Anterior cingulate cortex (tissue), 58 donors: ENCODE measurements at regions not wholly inside any gene's neighbourhood (a gene's known extent, or its start where the extent isn't known, plus 50 kb on each side); places are given as distances from the start of the nearest gene placed in this dataset.
"Not testable (repeated sequence)": the region's sequence is repeated elsewhere in the genome, so short reads cannot be mapped to it uniquely, and the experiment has no call there.

Source experiments
- DNase-seq, 58 donors: peaks; one replicate each; lab custom pipeline; 2025; lab: John Stamatoyannopoulos, UW

DNA sequence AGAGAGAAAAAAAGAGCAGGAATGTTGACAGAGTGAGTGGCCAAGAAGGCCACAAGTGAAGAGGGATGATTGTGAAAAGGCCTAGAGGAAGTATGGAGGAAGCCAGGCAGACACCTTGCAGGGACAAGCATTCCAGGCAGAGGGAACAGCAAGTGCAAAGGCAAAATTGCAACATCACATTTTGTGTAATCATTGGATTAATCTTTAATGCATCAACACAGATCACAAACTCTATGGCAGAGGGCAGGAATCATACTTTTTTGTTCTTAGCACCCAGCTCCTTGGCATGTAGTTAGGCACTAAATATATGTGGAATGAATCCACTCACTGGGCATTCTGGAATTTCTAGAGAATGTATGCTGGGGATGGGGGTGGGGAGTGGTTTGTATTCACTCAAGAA, 312.1 kb upstream of the PROK2 start:
- no peak for DNase-seq

DNA sequence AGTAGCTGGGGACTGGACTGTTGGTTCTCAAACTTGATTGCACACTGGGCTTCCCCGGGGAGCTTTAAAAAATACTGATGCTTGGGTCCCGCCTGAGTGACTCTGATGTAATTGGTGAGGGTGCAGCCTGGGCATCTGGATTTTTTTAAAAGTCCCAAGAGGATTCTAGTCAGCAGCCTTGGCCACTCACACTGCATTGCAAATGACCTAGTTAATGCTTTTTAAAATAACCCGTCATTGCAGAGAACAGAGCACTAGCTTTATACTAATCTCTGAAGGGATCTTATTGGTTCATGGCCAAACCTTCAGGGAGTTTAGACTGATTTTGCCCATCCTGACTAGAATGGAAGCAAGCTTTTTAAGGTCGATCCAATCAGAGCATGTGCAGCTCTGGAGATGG, 310.6 kb upstream of the PROK2 start:
- no peak for DNase-seq

DNA sequence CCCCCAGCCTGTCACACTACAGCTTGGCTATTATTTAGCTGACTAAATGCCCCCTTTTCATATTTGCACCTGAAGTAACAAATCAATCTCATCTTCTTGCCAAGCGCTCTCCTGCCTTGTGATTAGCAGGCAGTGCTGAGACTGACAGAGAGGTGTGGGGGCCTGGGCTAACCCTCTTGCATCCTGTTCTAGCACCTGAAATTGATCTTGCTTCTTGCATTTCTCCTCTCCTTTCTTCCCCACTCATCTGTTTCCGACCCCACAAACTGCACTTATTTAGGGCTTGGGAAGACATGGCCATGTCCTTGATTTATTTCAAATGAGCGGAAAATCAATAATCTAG, 309.0 kb upstream of the PROK2 start:
- no peak for DNase-seq

DNA sequence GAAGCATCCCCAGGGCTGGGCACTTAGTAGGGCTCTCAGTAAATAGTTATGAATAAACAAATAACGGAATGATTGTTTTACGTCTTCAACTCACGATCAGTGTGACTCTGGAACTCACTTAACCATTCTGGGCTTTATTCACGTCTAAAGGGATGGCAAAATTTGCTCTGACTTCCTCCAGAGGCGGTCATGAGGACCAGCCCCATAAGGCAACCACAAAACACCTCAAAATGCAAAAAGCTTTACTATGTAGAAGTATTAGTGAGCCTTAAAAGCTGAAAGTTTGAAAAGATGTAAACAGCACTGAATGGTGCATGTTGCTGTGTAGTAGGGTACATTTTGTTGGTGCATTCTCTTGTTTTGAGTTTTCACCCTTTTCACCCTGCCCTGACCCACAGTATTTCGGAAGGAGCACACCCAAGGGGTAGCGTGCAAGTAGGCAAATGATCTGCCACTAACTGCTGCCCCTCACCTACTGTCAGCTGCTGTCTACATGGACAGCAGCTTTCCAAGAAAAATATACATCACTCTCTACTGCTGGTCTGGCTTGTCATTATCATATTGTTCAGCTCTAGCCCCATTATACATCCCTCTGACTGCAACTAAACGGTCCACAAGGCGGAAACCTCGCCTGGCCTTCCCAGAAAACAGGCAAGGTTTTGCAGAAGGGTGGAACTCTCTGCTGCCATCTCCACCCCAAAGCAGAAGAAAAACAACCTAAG, 308.5 kb upstream of the PROK2 start:
- DNase-seq, result no peak

DNA sequence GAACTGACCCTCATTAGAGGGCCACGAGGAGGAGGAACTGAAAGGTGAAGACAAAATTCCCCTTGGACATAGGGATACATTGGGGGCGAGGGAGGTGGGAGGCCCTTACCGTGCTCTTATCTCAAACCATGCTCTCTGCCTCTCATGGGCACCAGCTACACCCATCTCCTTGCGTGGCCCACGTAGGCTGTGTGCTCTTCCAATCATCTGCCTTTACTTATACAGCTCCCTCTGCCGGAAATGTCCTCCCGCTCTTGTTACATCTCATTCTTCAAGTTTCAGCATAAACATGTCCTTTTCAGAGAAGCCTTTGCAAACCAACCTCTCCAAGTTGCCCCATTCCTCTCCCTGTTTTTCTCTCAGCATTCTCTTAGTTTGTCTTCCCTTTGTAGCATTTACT, 307.8 kb upstream of the PROK2 start:
- no peak for DNase-seq

DNA sequence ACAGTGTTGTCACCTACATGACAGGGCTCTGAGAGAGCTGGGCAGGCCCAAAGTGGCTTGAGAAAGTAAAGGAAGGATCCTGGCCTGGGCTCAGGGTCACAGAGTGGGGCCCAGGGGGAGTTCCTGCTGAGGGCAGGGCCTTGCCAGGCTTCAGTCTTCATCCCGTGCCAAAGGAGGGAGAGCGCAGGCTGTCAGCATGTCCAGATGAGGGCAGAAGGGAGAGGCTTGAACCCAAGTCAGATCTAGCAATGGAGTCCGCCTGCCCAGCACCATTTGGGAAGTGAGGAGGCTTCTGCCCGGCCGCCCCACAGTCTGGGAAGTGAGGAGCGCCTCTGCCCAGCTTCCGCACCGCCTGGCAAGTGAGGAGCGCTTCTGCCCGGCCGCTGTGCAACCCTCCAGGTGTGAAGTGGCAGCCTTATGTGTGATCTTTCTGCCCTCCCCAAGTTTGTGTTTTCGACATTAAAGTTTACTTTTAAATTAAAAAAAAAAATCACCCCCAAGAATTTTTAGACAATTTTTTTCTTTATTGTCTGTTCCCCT, 303.6 kb upstream of the PROK2 start:
- no peak for DNase-seq

DNA sequence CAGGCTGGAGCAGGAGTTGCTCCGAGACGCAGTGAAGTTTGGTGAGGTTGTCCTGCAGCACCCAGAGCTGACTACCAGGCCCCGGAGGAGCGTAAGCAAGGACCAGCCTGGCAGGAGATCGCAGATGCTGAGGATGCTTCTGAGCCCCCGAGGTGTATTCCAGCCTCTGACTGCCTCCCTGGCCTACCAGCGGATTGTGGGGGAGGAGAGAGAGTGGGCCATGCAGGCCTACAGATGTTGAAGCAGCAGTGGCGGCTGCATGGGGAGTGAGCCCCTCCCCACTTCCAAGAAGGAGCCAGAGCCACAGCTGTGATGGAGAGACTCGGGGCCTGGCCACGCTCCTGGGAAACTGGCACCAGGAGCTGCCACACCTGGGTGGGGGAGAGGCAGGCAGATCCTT, 302.5 kb upstream of the PROK2 start:
- no peak for DNase-seq

DNA sequence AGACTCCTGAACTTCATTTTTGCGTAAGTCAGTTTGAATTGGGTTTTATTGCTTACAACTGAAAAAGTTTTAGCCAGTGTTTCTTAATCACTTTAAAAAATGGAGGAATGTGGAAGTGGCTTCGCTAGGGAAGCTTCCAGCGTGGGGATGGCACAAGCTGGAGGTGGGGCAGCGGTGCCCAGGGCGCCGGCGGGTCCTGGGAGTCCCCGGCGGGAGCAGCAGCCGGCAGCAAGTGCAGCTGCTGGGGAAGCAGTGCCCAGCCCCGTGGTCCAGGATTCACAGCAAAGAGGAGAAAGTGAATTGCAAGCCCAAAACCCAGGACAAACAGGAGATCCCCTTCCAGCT, 301.8 kb upstream of the PROK2 start:
- DNase-seq, result no peak

DNA sequence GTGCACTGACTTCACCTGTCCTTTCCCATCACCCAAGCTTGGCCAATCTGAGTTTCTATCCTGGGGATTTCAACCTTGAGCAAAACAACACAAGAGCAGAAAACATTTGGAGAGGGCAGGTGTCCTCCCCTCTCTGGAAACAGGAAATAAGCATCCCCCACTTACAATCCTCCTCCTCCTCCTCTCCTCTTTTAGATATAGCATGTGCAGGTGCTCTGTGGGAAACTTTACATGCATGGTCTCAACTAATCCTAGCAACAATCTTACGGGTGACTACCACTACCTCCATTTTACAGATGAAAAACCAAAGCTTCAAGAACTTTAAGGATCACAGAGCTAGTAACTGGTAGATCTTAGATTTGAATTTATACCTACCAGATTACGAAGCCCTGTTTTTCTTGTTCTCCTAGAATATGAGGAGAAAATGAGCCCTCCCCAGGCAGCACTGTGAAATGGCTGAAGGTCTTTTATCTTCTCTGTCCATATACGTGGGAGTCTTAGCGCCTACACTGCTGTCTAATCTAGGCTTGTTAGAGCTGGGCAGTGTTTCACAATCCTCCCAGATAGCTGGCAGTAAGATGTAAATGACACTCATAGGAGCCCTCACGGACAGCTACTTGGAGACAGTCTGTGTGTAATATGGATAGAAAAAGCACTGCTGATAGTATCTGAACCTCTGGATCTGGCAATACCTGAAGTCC, 301.2 kb upstream of the PROK2 start:
- DNase-seq, result no peak

DNA sequence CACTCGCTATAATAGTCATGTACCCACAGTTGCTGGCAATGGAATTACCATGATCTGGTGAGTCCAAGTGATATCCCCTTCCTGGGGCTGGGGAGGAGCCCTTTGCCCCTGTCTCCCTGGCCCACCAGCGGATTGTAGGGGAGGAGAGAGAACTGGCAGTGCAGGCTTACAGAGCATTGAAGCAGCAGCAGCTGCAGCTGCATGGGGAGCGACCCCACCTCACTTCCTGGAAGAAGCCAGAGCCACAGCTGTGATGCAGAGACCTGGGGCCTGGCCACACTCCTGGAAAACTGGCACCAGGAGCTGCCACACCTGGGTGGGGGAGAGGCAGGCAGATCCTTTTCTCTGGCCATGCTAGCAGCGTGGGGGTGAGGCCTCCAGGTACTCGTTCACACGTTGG, 300.1 kb upstream of the PROK2 start:
- no peak for DNase-seq

DNA sequence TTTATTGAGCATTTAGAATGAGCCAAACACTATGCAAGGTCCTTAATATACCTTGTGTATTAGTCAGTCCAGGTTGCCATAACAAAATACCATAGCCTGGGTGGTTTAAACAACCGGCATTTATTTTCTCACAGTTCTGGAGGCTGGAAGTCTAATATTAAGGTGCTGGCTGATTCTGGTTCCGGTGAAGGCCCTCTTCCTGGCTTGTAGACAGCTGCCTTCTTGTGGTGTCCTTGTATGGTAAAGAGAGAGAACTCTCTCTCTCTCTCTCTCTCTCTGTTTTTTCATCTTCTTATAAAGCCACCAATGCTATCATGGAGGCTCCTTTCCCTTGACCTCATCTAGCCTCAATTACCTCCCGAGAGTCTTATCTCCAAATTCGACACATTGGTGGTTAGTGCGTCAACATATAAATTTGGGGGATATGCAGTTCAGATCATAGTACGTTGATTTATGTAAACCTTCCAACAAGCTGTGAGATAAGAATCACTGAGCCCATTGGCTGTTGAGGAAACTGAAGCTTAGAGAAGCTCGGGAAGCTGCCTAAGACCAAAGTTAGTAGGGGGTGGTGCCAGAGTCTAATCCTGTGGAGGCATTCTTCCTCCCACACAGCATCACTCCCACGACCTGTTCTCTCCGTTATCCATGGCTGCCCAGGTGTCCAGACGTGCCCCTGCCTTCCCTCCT, 298.0 kb upstream of the PROK2 start:
- no peak for DNase-seq

DNA sequence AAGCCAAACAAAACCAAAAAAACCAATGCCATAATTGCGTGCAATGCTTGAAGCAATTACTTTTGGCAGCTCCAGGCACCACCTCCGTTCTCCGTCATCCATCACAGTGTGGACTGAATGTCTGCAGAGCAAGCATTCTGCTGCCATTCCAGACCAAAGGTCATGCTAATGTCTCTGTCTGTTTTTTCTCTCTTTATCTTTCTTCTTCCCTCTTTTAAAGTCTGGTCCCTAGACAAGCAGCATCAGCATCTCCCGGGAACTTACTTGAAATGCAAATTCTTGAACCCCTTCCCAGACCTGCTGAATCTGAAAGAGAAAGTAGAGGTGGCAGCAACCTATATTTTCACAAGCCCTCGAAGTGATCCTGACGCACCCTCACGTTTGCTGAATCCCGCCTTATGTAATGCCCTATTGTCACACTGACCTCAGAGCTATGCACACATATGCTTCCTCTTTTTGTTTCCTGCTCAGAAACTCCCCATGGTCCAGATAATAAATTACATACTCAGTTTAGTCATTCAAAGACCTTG, 297.3 kb upstream of the PROK2 start:
- DNase-seq, result no peak

DNA sequence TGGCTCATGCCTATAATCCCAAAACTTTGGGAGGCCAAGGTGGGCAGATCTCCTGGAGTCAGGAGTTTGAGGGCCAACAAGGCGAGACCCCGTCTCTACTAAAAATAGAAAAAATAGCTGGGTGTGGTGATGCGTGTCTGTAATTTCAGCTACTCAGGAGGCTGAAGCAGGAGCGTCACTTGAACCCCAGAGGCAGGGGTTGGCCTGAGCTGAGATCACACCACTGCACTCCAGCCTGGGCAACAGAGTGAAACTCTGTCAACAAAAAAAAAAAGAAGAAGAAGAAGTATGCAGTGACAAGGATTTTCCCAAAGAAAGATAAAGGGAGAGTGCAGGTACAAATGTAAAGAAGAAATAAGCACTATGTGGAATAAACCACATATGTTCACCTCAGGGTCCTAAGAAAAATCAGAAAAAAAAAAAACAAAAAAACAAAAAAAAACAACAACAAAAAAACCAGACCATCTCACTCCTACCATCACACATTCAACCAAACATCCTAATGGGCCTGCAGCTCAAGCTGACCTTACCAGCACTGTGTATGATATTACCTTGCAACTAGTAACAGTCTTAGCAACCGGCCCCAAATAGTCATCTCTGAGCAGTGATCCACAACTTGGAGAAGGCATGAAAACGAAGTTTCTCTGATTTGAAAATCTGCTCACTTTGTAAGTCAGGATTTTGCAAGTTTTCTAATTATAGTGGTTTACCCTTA, 296.7 kb upstream of the PROK2 start:
- no peak for DNase-seq

DNA sequence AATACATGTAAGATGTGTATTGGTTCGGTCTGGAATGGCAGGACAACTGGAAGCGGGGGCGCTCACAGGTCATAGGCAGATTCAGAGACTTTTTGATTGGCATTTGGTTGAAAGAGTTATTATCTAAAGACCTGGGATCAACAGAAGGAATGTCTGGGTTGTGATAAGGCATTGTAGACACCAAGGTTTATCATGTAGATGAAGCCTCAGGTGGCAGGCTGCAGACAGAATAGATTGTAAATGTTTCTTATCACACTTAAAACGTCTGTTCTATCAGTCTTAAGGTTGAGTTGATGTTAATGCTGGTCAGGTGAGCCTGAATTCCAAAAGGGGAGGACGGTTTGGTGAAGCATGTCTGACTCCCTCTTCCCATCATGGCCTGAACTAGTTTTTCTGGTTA, 295.9 kb upstream of the PROK2 start:
- DNase-seq, result no peak

DNA sequence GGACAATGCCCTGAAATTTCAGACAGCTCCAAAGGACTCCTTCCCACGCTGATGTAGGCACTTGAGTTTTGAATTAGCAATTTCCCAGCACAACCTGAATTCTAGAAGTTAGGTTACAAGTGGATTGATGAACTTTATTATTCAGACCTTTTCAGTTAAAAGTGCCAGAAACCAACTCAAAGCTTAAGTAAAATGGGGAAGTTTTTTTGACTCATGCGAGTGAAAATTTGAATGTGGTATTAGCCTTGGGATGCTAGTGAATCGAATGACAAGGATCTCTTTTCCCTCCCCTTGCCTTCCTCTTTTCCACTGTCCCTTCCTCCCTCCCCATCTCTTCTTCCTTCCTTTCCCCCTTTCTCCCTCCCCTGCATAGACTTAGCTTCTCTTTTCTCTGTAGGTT, 295.1 kb upstream of the PROK2 start:
- DNase-seq, result no peak

DNA sequence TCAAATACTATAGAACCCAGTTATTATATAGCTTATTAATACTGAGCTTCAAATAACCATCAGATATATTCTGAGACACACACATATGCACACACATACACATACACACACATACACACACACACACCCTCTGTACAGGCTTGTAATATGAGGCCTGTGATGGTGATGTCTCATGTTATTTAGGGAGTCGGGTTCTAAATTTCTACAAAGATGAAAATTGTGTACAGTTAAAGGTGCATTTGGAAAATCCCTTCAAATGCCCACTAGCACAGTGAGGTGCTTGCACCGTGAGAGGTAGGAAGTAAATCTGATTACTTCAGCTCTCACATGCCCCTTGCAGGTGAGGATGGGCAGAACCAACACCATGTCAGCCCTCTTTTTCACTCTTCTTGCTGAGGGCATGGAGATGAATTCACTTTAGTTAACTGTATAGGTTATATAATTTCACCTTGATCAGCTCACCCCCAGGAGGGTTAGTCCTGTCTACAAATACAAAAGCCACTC, 294.5 kb upstream of the PROK2 start:
- DNase-seq, result no peak

DNA sequence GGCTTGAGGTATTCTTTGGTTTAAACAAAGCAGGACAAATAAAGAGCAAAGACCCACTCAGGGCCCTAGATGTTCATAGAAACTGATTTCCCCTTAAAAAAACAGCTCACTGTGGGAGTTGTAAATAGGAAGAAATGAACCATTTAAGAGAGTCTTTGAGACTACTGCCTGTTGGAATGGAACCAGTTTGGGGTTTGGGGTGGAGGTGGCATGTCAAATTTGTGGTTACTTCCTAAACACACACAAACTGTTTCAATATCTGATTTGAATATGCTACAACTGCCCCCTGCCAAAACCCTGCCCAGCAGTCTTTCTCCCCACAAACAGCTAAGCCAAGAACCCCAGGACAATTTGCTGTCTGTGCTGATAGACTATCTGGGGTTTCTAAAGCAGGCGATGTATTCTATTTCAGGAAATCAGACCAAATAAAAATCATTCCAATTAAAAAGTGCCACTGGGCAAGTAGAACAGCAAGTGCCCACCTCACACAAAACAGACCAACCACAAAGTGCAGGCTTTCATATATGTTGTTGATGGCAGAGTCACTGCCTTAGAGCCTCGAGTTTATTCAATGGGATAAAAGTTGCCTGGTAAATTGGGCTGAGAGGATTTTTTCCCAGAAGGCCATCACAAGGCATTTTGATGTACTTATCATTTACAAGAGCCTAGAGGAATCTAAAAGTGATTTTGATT, 293.9 kb upstream of the PROK2 start:
- no peak for DNase-seq

DNA sequence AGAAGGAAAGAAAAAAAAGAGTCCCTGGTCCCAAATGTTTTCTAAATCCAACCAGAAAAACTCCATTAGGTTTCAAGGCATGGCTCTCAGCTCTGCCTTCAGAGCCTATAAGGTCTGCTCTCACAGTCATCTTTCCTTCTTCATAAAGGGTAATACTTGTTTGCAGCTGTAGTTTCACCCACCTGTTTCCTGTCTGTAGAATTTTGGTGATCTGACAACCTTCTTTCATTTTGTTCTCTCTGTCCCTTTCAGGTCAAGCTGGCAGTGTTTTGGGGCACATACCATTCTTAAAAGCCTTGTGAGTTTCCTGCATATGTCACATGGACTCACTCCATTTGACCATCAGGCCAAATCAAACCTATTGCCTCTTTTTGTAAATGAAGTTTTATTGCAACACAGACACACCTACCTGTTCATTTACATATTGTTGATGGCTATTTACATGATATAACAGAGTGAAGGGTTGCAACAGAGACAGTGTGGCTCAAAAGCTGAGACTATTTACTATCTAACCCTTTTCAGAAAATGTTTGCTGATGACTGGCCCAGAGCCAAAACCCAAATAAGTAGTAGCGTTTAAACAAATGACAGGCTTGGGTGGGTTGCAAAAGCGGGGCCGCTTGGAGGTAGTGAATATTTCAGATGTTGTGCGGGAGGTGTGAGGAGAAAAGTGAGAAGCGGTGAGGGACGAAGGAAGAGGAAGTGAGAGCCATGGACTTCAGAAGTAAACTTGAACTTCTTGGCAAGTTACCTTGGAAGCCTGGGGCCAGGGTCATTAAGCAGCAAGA, 292.7 kb upstream of the PROK2 start:
- no peak for DNase-seq

DNA sequence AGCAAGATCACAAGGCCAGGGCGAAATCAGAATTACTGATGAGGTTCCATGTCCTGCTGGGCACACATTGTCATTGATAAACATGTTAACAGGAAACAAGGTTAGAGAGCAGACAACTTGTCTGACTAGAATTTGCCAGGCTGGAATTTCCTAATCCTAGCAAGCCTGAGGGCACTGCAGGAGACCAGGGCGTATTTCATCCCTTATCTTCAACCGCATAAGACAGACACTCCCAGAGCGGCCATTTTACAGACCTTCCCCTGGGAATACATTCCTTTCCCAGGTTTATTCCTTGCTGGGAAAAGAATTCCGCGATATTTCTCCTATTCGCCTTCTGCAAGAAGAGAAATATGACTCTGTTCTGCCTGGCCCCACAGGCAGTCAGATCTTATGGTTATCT, 290.9 kb upstream of the PROK2 start:
- not testable (repeated sequence) for DNase-seq
